Nephron (organoid): ENCODE measurements at regions not wholly inside any gene's neighbourhood (a gene's known extent, or its start where the extent isn't known, plus 50 kb on each side); places are given as distances from the start of the nearest gene placed in this dataset.
A peak's percentile ranks its signal among the peaks of the same experiment; 100 is the strongest.

Experiments
- H3K27ac Mint-ChIP-seq, 3 experiments: 2 replicates each; pipeline ENCODE4 v1.8.0; 2020; ENCODE audit warnings: mixed read lengths in 3 of 3, mild to moderate bottlenecking in 2 of 3, moderate library complexity in 1 of 3
- H3K27me3 Mint-ChIP-seq: 2 replicates; pipeline ENCODE4 v1.8.0; 2021; ENCODE audit warnings: low read depth, mild to moderate bottlenecking, moderate library complexity, mixed read lengths
- H3K36me3 Mint-ChIP-seq: 2 replicates; pipeline ENCODE4 v1.8.0; 2020; ENCODE audit warnings: low read depth, mixed read lengths
- H3K4me1 Mint-ChIP-seq: 2 replicates; pipeline ENCODE4 v1.8.0; 2020; ENCODE audit warnings: mixed read lengths
- H3K4me3 Mint-ChIP-seq, 3 experiments: 2 replicates each; pipeline ENCODE4 v1.8.0; 2020; ENCODE audit warnings: mild to moderate bottlenecking in 3 of 3, mixed read lengths in 3 of 3, moderate library complexity in 2 of 3
- H3K9me3 Mint-ChIP-seq: 2 replicates; pipeline ENCODE4 v1.8.0; 2020; ENCODE audit warnings: mixed read lengths
- CTCF ChIP-seq, 3 experiments: fragments of 200-600 bp; sonication (generic); IDR thresholded peaks; one replicate each; pipeline ENCODE4 v1.5.0; 2021; ENCODE audit warnings: antibody characterized with exemption in 3 of 3; ENCODE audit not compliant: unreplicated experiment in 3 of 3

DNA sequence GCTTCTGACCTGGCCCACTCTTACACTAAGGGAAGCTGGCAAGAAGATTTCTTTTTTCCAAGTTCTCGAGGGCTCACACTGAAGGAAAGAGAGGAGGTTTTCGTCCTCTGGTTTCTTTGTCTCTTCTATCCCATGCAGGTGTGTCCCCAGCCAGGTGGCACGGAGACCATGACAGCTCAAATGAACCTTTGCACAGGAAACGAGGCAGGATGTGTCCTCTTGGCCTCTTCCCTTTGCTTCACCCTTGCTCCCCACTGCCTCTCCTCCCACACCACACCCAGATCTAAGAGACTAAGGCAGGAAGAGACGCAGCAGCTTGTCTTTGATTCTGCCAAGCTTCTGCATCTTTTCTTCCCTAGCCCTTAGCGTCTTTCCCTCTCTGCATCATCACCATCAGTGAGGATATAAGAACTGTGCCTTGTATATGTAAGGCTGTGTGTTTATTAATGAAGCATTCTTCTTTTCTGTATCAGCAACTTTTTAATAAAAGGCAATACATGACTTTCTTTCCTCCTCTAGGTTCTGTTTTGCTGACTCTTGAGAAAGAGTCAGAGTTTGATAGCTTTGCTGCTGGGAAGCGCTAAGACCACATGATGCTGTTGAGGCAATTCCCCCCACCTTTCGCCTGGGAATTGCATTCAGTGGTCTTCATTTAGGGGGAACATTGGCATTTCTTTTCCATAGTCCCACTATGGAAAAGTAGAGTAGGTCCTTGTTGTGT, 56.0 kb upstream of the PARVA start:
- Mint-ChIP-seq H3K27me3 (peaks cover 5% of the 10 kb centered on the region), H3K9me3 (peaks cover 8% of the 10 kb centered on the region), H3K4me1 (peaks cover 27% of the 10 kb centered on the region), H3K36me3 (peaks cover 6% of the 10 kb centered on the region), H3K27ac (peak overlapping the region in 1 of 3 experiments; percentile 18), H3K4me3 (no peak overlapping the region)
- no peak for TF ChIP-seq CTCF (IDR thresholded peaks at IDR 0.05; ENCODE audit: unreplicated experiment in 3 of 3)

- no peak for TF ChIP-seq CTCF (IDR thresholded peaks at IDR 0.05; ENCODE audit: unreplicated experiment in 3 of 3)
- H3K9me3 Mint-ChIP-seq, result no peaks in the 10 kb centered on the region
- H3K4me1 Mint-ChIP-seq, result peaks cover 28% of the 10 kb centered on the region
- H3K27ac Mint-ChIP-seq, result no peak overlapping the region
- H3K27me3 Mint-ChIP-seq, result peaks cover 9% of the 10 kb centered on the region
- H3K36me3 Mint-ChIP-seq, result no peaks in the 10 kb centered on the region
- no peak overlapping the region for H3K4me3 Mint-ChIP-seq
Observed at GRCh38 chr11:12324585-12324984, 52.8 kb upstream of the PARVA start.
